ENCODE measurements at regions not wholly inside any gene's neighbourhood (a gene's known extent, or its start where the extent isn't known, plus 50 kb on each side); places are given as distances from the start of the nearest gene placed in this dataset.
"Not testable (repeated sequence)": the region's sequence is repeated elsewhere in the genome, so short reads cannot be mapped to it uniquely, and the experiment has no call there.

DNA sequence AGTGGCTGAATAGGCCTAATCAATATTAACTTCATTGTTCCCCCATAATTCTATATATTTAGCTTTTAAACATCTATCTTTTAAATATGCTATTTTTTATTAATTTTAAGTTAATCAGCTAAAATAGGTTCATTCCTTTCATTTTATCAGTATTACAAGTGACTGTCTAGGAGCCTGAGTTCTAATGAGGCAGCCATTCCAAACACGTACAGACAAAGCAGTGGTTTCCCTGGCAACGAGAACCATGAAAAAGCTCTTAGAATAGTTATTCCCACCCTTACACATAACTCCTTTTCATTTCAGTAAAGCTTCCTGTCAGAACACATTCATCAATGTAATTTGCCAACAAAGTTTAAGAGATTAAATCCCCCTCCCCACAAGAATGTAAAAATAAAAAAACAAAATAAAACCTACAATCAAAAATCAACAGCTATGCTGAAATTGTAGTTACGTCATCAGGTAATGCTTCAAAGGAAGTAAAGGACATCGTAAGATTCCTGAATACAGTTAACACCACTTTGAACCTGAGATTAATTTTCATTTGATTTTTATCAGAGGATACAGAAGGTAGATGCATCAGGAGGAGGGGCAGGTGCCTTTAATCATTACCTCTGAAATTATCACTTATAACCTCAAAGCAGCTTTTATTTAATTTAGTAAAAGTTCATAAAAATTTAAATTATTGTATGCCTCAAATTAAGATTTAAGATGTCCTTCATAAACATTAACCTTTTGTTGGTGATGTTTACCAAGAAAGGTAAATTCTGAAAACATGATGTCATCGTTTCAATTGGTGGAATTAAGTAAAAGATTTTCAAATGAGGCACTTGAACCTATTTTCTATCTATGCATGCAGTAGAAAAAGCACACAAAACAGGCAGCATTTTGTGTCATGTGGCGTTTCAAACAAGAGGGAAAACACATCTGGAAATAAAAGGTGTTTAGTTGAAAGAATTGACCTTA lies 967.2 kb upstream of the FOXG1 start:
- TF ChIP-seq, protein P1, sequence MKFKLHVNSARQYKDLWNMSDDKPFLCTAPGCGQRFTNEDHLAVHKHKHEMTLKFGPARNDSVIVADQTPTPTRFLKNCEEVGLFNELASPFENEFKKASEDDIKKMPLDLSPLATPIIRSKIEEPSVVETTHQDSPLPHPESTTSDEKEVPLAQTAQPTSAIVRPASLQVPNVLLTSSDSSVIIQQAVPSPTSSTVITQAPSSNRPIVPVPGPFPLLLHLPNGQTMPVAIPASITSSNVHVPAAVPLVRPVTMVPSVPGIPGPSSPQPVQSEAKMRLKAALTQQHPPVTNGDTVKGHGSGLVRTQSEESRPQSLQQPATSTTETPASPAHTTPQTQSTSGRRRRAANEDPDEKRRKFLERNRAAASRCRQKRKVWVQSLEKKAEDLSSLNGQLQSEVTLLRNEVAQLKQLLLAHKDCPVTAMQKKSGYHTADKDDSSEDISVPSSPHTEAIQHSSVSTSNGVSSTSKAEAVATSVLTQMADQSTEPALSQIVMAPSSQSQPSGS (tag by site-specific recombination; IDR thresholded peaks at IDR 0.05; ENCODE audit: low read depth): peak; percentile 39; the same call in 1 of the 2 replicates
- H3K9me3 ChIP-seq (ENCODE audit: control insufficient read depth, insufficient read depth, low read depth, low read length); CTCF ChIA-PET; H3K4me1 ChIP-seq (ENCODE audit: control insufficient read depth, insufficient read depth, low read length); H3K27ac ChIP-seq (ENCODE audit: extremely low read depth, low read depth, low read length); H3K36me3 ChIP-seq (ENCODE audit: control insufficient read depth in 2 of 2, insufficient read depth in 1 of 2, low read length in 2 of 2); H3K4me3 ChIP-seq (ENCODE audit: low read depth, low read length); POLR2A ChIA-PET: not testable (repeated sequence)

DNA sequence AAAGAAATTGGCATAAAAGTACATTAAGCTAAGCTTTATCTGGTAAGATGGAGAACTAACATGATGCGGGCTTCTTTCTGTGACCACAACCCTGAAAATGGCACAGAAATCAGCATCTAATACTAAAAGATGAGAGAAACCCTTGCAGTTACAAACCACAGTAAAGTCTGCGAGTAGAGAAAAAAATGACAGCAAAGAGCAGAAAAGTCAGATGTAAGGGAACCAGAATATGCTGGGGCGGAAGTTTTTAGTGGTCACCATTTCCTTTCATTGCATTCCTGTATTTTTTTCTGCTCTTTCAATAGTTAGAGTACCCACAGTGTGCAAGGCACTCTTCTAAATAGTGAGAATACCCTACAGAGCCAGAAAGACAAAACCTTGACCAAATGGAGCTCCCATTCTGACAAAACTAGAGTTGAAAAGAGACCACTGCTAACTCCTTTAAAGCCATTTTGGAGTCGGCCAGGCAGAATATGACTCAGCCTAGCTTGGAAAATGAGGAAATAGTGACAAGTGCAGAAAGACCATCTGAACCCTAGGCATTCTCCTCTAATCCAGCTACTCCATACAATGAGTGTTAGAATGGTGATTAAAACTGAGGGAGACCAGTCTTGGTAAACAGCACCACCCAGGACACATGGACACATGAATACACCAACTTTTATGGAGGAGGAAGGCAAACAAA lies 948.7 kb upstream of the FOXG1 start:
- H3K4me3 ChIP-seq (ENCODE audit: low read depth, low read length); POLR2A ChIA-PET; H3K36me3 ChIP-seq (ENCODE audit: control insufficient read depth in 2 of 2, insufficient read depth in 1 of 2, low read length in 2 of 2); H3K9me3 ChIP-seq (ENCODE audit: control insufficient read depth, insufficient read depth, low read depth, low read length); H3K4me1 ChIP-seq (ENCODE audit: control insufficient read depth, insufficient read depth, low read length); H3K27ac ChIP-seq (ENCODE audit: extremely low read depth, low read depth, low read length); CTCF ChIA-PET: not testable (repeated sequence)

DNA sequence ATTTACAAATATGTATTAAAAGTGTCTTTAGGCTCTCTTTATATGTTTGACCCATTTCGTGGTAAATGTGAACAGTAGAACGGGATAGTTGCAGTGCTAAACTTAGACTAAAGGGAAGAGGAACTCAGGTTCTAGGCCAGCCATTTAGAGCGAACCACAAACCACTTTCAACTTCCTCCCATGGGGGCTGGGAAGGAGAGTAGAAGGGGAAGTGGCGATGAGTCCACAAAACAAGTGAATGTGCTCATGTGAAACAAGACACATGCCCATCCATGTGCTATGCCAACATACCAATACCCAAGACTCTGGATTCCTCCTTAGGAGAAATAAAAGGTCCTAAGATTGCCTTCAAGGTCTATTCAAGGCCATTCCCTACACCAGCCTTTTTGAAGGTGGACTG lies 940.4 kb upstream of the FOXG1 start:
- H3K4me3 ChIP-seq (ENCODE audit: low read depth, low read length); H3K9me3 ChIP-seq (ENCODE audit: control insufficient read depth, insufficient read depth, low read depth, low read length); POLR2A ChIA-PET; H3K36me3 ChIP-seq (ENCODE audit: control insufficient read depth in 2 of 2, insufficient read depth in 1 of 2, low read length in 2 of 2); CTCF ChIA-PET; H3K27ac ChIP-seq (ENCODE audit: extremely low read depth, low read depth, low read length); H3K4me1 ChIP-seq (ENCODE audit: control insufficient read depth, insufficient read depth, low read length): not testable (repeated sequence)

DNA sequence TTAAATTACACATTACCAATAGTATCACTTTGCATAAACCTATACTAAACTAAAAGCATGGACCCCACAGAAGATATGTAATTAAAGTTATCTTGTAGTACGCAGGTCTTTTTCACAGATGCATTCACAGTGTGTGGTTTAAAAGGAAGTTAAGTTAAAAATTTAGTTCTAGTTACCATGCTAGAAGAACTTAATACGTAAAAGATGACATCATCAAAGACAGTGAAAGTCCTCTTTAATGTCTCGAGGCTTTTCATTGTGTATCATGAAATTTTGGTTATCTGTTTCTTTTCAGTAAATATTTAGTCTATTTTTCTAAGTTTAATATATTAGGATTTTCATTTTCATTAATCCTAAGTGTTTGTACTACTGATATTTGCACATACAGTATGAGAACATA lies 934.6 kb upstream of the FOXG1 start:
- H3K4me1 ChIP-seq (ENCODE audit: control insufficient read depth, insufficient read depth, low read length); H3K4me3 ChIP-seq (ENCODE audit: low read depth, low read length); H3K9me3 ChIP-seq (ENCODE audit: control insufficient read depth, insufficient read depth, low read depth, low read length); POLR2A ChIA-PET; H3K27ac ChIP-seq (ENCODE audit: extremely low read depth, low read depth, low read length); CTCF ChIA-PET; H3K36me3 ChIP-seq (ENCODE audit: control insufficient read depth in 2 of 2, insufficient read depth in 1 of 2, low read length in 2 of 2): not testable (repeated sequence)

DNA sequence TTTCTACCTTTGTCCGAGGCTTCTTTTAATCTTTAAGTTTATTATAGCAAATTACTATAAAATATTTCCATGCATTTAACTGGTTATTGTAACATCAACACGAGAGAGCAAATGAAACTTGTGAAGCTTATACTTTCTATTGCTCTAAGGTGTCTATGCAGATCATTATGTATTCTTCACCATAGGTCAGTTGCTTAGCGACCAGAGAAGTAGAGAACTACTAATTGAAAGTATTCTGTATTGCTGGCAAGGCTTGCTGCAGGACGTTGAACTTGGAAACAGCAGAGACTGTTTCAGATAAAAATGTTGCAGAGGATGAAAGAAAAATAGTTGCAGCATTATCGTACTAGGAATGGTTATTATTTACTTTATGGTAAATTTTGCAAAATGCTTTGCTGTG lies 933.6 kb upstream of the FOXG1 start:
- POLR2A ChIA-PET: not testable (repeated sequence)

DNA sequence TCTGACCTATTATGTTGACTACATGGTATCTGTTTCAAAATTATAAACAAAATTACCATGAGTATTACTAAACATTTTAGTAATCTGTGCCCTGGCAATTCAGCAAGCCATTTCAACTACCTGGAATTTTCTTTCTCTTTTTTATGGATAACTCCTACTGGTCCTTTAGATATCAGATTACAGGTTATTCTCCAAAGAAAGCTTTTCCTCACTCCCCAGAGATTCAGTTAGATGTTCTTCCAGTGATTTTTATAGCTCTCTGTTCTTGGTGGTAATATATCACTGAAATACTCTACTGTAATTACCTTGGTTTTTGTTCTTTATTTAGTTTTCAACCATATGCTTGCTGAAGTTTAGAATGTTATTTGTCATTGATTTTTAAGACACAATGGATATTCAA lies 930.2 kb upstream of the FOXG1 start:
- POLR2A ChIA-PET: no interaction called here
- CTCF ChIA-PET: no interaction called here
- Histone ChIP-seq H3K27ac (ENCODE audit: extremely low read depth, low read depth, low read length) (no peak overlapping the region), H3K4me3 (ENCODE audit: low read depth, low read length) (no peak overlapping the region), H3K4me1 (ENCODE audit: control insufficient read depth, insufficient read depth, low read length) (no peaks in the 10 kb centered on the region), H3K36me3 (ENCODE audit: control insufficient read depth in 2 of 2, insufficient read depth in 1 of 2, low read length in 2 of 2) (no peaks in the 10 kb centered on the region), H3K9me3 (ENCODE audit: control insufficient read depth, insufficient read depth, low read depth, low read length) (no peaks in the 10 kb centered on the region)
- TF ChIP-seq ZNF324 (tag by site-specific recombination; IDR thresholded peaks at IDR 0.05) (no peak), ZBTB8A (tag by site-specific recombination; IDR thresholded peaks at IDR 0.05) (no peak), SCRT2 (tag by site-specific recombination; IDR thresholded peaks at IDR 0.05) (no peak), ZNF19 (tag by site-specific recombination; IDR thresholded peaks at IDR 0.05; ENCODE audit: low read depth) (no peak)

More for the DNA sequence above, 933.6 kb upstream of the FOXG1 start:
- H3K36me3 ChIP-seq (ENCODE audit: control insufficient read depth in 2 of 2, insufficient read depth in 1 of 2, low read length in 2 of 2); H3K9me3 ChIP-seq (ENCODE audit: control insufficient read depth, insufficient read depth, low read depth, low read length); H3K4me1 ChIP-seq (ENCODE audit: control insufficient read depth, insufficient read depth, low read length); H3K4me3 ChIP-seq (ENCODE audit: low read depth, low read length); H3K27ac ChIP-seq (ENCODE audit: extremely low read depth, low read depth, low read length); CTCF ChIA-PET: not testable (repeated sequence)

Measured in HEK293 (cell line).